ENCODE measurements at regions not wholly inside any gene's neighbourhood (a gene's known extent, or its start where the extent isn't known, plus 50 kb on each side); places are given as distances from the start of the nearest gene placed in this dataset.

DNA sequence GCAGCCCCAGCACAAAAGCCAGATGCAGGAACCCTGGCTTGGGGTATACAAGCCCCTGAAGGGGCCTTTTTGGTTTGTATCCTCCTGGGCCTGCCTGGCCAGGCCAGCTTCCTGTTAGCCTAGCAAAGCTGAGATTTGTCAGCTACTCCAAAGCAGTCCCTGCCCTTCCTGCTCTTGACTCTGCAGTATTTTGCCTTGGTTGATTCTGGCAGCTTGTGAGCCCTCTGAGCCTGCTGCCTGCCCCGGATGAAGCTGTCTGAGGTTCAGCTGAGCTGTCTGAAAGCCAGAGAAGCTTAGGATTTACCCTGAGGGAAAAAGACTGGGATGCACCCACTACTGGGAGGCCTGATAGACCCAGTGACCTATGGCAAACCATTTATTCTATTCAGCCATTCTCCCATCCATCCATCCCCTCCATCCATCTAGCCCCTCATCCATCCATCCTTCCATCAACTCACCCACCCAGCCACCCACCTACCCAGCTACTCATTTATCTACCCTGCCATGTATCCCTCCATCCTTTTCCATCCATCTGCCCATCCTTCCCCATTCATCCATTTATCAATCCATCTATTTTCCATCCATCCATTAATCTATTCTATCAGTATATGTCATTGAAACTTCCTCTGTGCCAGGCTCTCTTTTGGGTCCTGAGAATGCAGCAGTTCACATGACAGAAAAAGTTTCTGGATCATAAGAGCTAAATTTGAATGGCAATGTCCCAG lies 307.5 kb downstream of the DHX35 start:
- no peak for FAIRE-seq
- TF ChIP-seq POLR2AphosphoS5 (IDR thresholded peaks at IDR 0.05; ENCODE audit: low read depth, low read length) = no peak
- no peak for TF ChIP-seq SPI1 (IDR thresholded peaks at IDR 0.05; ENCODE audit: low read depth, low read length)
- no peak for TF ChIP-seq POU2F2 (IDR thresholded peaks at IDR 0.05; ENCODE audit: low read depth, low read length)
- TF ChIP-seq PAX5 (IDR thresholded peaks at IDR 0.05; ENCODE audit: insufficient read depth, low read length, severe bottlenecking) = no peak
- TF ChIP-seq TAF1 (IDR thresholded peaks at IDR 0.05; ENCODE audit: low read depth, low read length) = no peak
- no peak for TF ChIP-seq POLR2A (IDR thresholded peaks at IDR 0.05; ENCODE audit: low read depth, low read length)

DNA sequence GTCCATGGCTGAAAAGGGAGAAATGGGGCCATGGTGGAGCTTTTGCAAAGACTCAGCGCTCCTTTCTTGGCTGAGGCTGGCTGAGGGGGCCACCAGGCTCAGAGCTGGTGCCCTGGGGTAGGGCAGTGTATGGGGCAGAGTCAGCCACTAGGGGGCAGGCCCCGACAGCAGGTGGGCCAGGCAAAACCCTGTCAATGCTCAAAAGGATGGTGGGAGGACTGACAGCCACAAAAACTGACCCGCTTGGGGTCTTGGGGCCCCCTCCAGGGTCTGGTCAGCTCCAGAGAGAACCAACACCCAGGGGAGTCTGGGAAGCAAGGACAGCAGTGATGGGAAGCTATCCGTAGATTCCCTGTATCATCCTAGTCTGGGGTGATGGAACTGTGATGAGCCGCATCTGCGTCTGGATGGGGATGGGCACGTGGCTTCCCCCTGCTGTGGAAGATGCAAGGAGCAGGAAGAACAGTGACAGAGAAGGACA lies 306.9 kb downstream of the DHX35 start:
- FAIRE-seq = peak; percentile 61
- peak; percentile 55 for DNase-seq (ENCODE audit: insufficient read length, low spot score)
- TF ChIP-seq POU2F2 (IDR thresholded peaks at IDR 0.05; ENCODE audit: low read depth, low read length) (no peak), POLR2AphosphoS5 (IDR thresholded peaks at IDR 0.05; ENCODE audit: low read depth, low read length) (no peak), POLR2A (IDR thresholded peaks at IDR 0.05; ENCODE audit: low read depth, low read length) (no peak), SPI1 (IDR thresholded peaks at IDR 0.05; ENCODE audit: low read depth, low read length) (no peak), PAX5 (IDR thresholded peaks at IDR 0.05; ENCODE audit: insufficient read depth, low read length, severe bottlenecking) (no peak), TAF1 (IDR thresholded peaks at IDR 0.05; ENCODE audit: low read depth, low read length) (no peak)

More for the DNA sequence above, 307.5 kb downstream of the DHX35 start:
- no peak for DNase-seq (ENCODE audit: insufficient read length, low spot score)

DNA sequence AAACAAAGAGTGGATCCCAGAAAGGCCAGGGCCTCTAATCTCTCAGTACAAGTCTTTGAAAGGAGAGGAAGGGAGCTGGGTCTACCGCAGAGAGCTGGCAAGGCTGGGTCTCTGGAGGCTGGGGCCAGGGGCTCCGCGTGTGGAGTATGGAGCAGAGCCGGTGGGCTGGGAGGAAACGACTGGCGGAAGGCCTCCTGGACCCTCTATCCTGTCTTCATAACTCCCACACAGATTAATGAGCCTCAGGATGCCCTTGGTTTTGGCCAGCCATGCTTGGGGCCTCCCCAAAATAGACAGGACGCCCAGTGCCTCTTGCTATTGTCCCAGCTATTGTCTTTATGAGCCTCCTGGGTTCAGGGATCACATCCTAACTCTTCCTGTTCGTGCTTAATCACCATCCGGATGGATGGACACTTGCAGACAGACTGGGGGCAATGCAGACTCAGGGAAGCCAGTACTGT lies 306.4 kb downstream of the DHX35 start:
- no peak for TF ChIP-seq TAF1 (IDR thresholded peaks at IDR 0.05; ENCODE audit: low read depth, low read length)
- no peak for TF ChIP-seq POLR2AphosphoS5 (IDR thresholded peaks at IDR 0.05; ENCODE audit: low read depth, low read length)
- TF ChIP-seq POU2F2 (IDR thresholded peaks at IDR 0.05; ENCODE audit: low read depth, low read length) = no peak
- TF ChIP-seq PAX5 (IDR thresholded peaks at IDR 0.05; ENCODE audit: insufficient read depth, low read length, severe bottlenecking) = no peak
- TF ChIP-seq POLR2A (IDR thresholded peaks at IDR 0.05; ENCODE audit: low read depth, low read length) = no peak
- no peak for TF ChIP-seq SPI1 (IDR thresholded peaks at IDR 0.05; ENCODE audit: low read depth, low read length)
- DNase-seq (ENCODE audit: insufficient read length, low spot score) (no peak), FAIRE-seq (no peak)

- FAIRE-seq (no peak), DNase-seq (ENCODE audit: insufficient read length, low spot score) (no peak)
- TF ChIP-seq TAF1 (IDR thresholded peaks at IDR 0.05; ENCODE audit: low read depth, low read length) = no peak
- TF ChIP-seq POLR2A (IDR thresholded peaks at IDR 0.05; ENCODE audit: low read depth, low read length) = no peak
Observed at GRCh38 chr20:39266989-39267388, 304.8 kb downstream of the DHX35 start.

- DNase-seq (ENCODE audit: insufficient read length, low spot score) = peak; percentile 30
- TF ChIP-seq POU2F2 (IDR thresholded peaks at IDR 0.05; ENCODE audit: low read depth, low read length) (no peak), TAF1 (IDR thresholded peaks at IDR 0.05; ENCODE audit: low read depth, low read length) (no peak), POLR2AphosphoS5 (IDR thresholded peaks at IDR 0.05; ENCODE audit: low read depth, low read length) (no peak), POLR2A (IDR thresholded peaks at IDR 0.05; ENCODE audit: low read depth, low read length) (no peak), PAX5 (IDR thresholded peaks at IDR 0.05; ENCODE audit: insufficient read depth, low read length, severe bottlenecking) (no peak), SPI1 (IDR thresholded peaks at IDR 0.05; ENCODE audit: low read depth, low read length) (no peak)
- peak; percentile 33 for FAIRE-seq
Observed at GRCh38 chr20:39264506-39265172, 302.5 kb downstream of the DHX35 start.

DNA sequence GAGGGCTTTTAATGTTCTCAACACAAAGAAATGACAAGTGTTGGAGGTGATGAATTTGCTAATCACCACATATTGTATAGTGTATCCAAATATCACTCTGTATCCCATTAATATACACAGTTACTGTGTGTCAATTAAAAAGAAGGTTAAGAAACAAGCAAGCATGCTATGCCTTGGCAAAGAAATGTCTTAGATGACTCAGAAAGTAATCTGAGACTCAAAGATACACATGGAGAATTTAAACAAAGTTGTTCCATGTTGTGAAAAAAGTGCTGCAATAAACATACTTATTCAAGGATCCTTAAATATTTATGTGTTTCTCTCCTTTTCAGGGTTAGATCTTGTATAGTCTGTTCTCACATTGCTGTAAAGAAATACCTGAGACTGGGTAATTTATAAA lies 300.9 kb downstream of the DHX35 start:
- TF ChIP-seq TAF1 (IDR thresholded peaks at IDR 0.05; ENCODE audit: low read depth, low read length) (no peak), PAX5 (IDR thresholded peaks at IDR 0.05; ENCODE audit: insufficient read depth, low read length, severe bottlenecking) (no peak), POU2F2 (IDR thresholded peaks at IDR 0.05; ENCODE audit: low read depth, low read length) (no peak), POLR2A (IDR thresholded peaks at IDR 0.05; ENCODE audit: low read depth, low read length) (no peak), SPI1 (IDR thresholded peaks at IDR 0.05; ENCODE audit: low read depth, low read length) (no peak), POLR2AphosphoS5 (IDR thresholded peaks at IDR 0.05; ENCODE audit: low read depth, low read length) (no peak)

DNA sequence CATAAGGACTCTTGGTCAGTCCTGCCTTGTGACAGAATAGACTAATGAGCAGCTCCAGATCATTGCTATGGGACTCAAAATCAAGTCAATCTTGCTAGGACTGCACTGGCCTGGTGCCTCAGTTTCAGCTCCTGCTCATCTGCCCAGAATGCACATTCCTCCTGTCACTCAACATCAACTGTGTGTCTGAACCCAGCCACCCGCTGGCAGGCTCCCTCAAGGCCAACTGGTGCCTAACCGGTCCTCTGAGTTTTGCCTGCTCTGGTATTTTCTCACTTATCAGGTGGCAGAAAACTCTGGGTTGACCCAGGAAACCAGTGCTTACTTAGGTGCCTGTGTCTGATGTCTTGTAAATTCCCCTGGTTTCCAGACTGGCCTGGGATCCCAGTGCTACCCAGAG lies 297.7 kb downstream of the DHX35 start:
- no peak for FAIRE-seq
- no peak for TF ChIP-seq POLR2AphosphoS5 (IDR thresholded peaks at IDR 0.05; ENCODE audit: low read depth, low read length)
- no peak for TF ChIP-seq TAF1 (IDR thresholded peaks at IDR 0.05; ENCODE audit: low read depth, low read length)
- no peak for TF ChIP-seq POU2F2 (IDR thresholded peaks at IDR 0.05; ENCODE audit: low read depth, low read length)
- TF ChIP-seq PAX5 (IDR thresholded peaks at IDR 0.05; ENCODE audit: insufficient read depth, low read length, severe bottlenecking) = no peak
- TF ChIP-seq POLR2A (IDR thresholded peaks at IDR 0.05; ENCODE audit: low read depth, low read length) = no peak
- no peak for TF ChIP-seq SPI1 (IDR thresholded peaks at IDR 0.05; ENCODE audit: low read depth, low read length)

More for the DNA sequence above, 300.9 kb downstream of the DHX35 start:
- no peak for DNase-seq (ENCODE audit: insufficient read length, low spot score)
- FAIRE-seq = no peak

GRCh38 chr20:39259010-39259803 lies 297.1 kb downstream of the DHX35 start:
- no peak for DNase-seq (ENCODE audit: insufficient read length, low spot score)
- FAIRE-seq = no peak
- TF ChIP-seq PAX5 (IDR thresholded peaks at IDR 0.05; ENCODE audit: insufficient read depth, low read length, severe bottlenecking) (no peak), POLR2A (IDR thresholded peaks at IDR 0.05; ENCODE audit: low read depth, low read length) (no peak), SPI1 (IDR thresholded peaks at IDR 0.05; ENCODE audit: low read depth, low read length) (no peak), POLR2AphosphoS5 (IDR thresholded peaks at IDR 0.05; ENCODE audit: low read depth, low read length) (no peak), POU2F2 (IDR thresholded peaks at IDR 0.05; ENCODE audit: low read depth, low read length) (no peak), TAF1 (IDR thresholded peaks at IDR 0.05; ENCODE audit: low read depth, low read length) (no peak)

More for the DNA sequence above, 297.7 kb downstream of the DHX35 start:
- DNase-seq (ENCODE audit: insufficient read length, low spot score) = no peak

GRCh38 chr20:39258253-39258652 lies 296.1 kb downstream of the DHX35 start:
- TF ChIP-seq TAF1 (IDR thresholded peaks at IDR 0.05; ENCODE audit: low read depth, low read length) (no peak), POLR2A (IDR thresholded peaks at IDR 0.05; ENCODE audit: low read depth, low read length) (no peak), PAX5 (IDR thresholded peaks at IDR 0.05; ENCODE audit: insufficient read depth, low read length, severe bottlenecking) (no peak), POU2F2 (IDR thresholded peaks at IDR 0.05; ENCODE audit: low read depth, low read length) (no peak), SPI1 (IDR thresholded peaks at IDR 0.05; ENCODE audit: low read depth, low read length) (no peak), POLR2AphosphoS5 (IDR thresholded peaks at IDR 0.05; ENCODE audit: low read depth, low read length) (no peak)
- DNase-seq (ENCODE audit: insufficient read length, low spot score) (no peak), FAIRE-seq (no peak)

Data from GM12891 (cell line).